Mesendoderm (in vitro differentiated cells): ENCODE measurements at regions not wholly inside any gene's neighbourhood (a gene's known extent, or its start where the extent isn't known, plus 50 kb on each side); places are given as distances from the start of the nearest gene placed in this dataset.
"Not testable (repeated sequence)": the region's sequence is repeated elsewhere in the genome, so short reads cannot be mapped to it uniquely, and the experiment has no call there.

Source experiments
- DNase-seq: peaks from one replicate; pipeline ENCODE4 v3.0.0; 2013
- H2AK5ac ChIP-seq: 2 replicates; pipeline ENCODE4 v1.6.1; 2013; ENCODE audit warnings: low read length, inconsistent platforms
- H2BK120ac ChIP-seq: 2 replicates; pipeline ENCODE4 v1.6.1; 2013; ENCODE audit warnings: low read depth, mild to moderate bottlenecking, low read length, moderate library complexity, mixed read lengths
- H2BK15ac ChIP-seq: replicated peaks from 2 replicates; pipeline ENCODE4 v1.6.1; 2013; ENCODE audit warnings: low read depth, mild to moderate bottlenecking, moderate library complexity
- H2BK5ac ChIP-seq: 2 replicates; pipeline ENCODE4 v1.6.1; 2013; ENCODE audit warnings: low read length, inconsistent platforms
- H3K18ac ChIP-seq: 2 replicates; pipeline ENCODE4 v1.6.1; 2013; ENCODE audit warnings: mild to moderate bottlenecking, low read length, mixed read lengths
- H3K23ac ChIP-seq: one replicate; pipeline ENCODE4 v1.6.1; 2013; ENCODE audit warnings: low read length
- H3K27ac ChIP-seq: 2 replicates; pipeline ENCODE4 v1.5.1; 2013; ENCODE audit warnings: low read depth, mild to moderate bottlenecking, inconsistent platforms, low read length, moderate library complexity
- H3K27me3 ChIP-seq: 2 replicates; pipeline ENCODE4 v1.6.1; 2013; ENCODE audit warnings: low read length, control low read depth, mild to moderate bottlenecking, inconsistent platforms; ENCODE audit not compliant: insufficient read depth, poor library complexity
- H3K36me3 ChIP-seq: 2 replicates; pipeline ENCODE4 v1.6.1; 2013; ENCODE audit warnings: low read length, inconsistent platforms; ENCODE audit not compliant: control insufficient read depth, insufficient read depth
- H3K4ac ChIP-seq: one replicate; pipeline ENCODE4 v1.6.1; 2013; ENCODE audit warnings: low read depth, mild to moderate bottlenecking, low read length, moderate library complexity
- H3K4me1 ChIP-seq: 2 replicates; pipeline ENCODE4 v1.6.1; 2013; ENCODE audit warnings: low read depth, low read length, inconsistent platforms; ENCODE audit not compliant: control insufficient read depth
- H3K4me2 ChIP-seq: 2 replicates; pipeline ENCODE4 v1.6.1; 2013; ENCODE audit warnings: low read length
- H3K4me3 ChIP-seq: 2 replicates; pipeline ENCODE4 v1.5.1; 2013; ENCODE audit warnings: mild to moderate bottlenecking, low read length
- H3K56ac ChIP-seq: one replicate; pipeline ENCODE4 v1.6.1; 2013; ENCODE audit warnings: low read length
- H3K79me1 ChIP-seq: 2 replicates; pipeline ENCODE4 v1.6.1; 2013; ENCODE audit warnings: low read length, inconsistent platforms
- H3K79me2 ChIP-seq: 2 replicates; pipeline ENCODE4 v1.6.1; 2013; ENCODE audit warnings: mild to moderate bottlenecking, low read length; ENCODE audit not compliant: control insufficient read depth, insufficient read depth
- H3K9ac ChIP-seq: 2 replicates; pipeline ENCODE4 v1.6.1; 2013; ENCODE audit warnings: low read length, inconsistent platforms
- H4K5ac ChIP-seq: one replicate; pipeline ENCODE4 v1.6.1; 2013; ENCODE audit warnings: low read length
- H4K8ac ChIP-seq: one replicate; pipeline ENCODE4 v1.6.1; 2013; ENCODE audit warnings: low read depth, mild to moderate bottlenecking, control low read depth, low read length, moderate library complexity
- WGBS: extraction: QIAGEN DNeasy Blood & Tissue Kit; methylation state at CpG from one replicate; pipeline ENCODE4 v1.1.7; 2013; ENCODE audit warnings: low lambda C conversion rate, missing lambda C conversion rate; ENCODE audit not compliant: insufficient coverage; ENCODE audit errors: extremely low coverage; 5-methylcytosine and 5-hydroxymethylcytosine counted together

- Histone ChIP-seq H2BK5ac (no peak overlapping the region), H3K18ac (no peak overlapping the region), H2BK120ac (no peak overlapping the region), H2AK5ac (no peak overlapping the region), H3K79me1 (no peaks in the 10 kb centered on the region), H3K4ac (peak overlapping the region; percentile 55), H3K4me1 (peaks cover 3% of the 10 kb centered on the region), H3K4me3 (no peak overlapping the region), H3K23ac (no peak overlapping the region), H3K56ac (no peak overlapping the region), H3K36me3 (no peaks in the 10 kb centered on the region), H3K27ac (peak overlapping the region; percentile 26), H3K9ac (no peak overlapping the region), H3K27me3 (no peaks in the 10 kb centered on the region), H3K4me2 (no peak overlapping the region), H3K79me2 (no peaks in the 10 kb centered on the region), H4K5ac (no peak overlapping the region), H2BK15ac (peak overlapping the region; percentile 96), H4K8ac (no peak overlapping the region)
- no CpG with 5 or more reads among the region's 2 CpGs for WGBS
- DNase-seq = peak; percentile 94
Measured at GRCh38 chr11:103609117-103610066, 427.0 kb upstream of the DDI1 start.

GRCh38 chr11:103610435-103610834, 426.0 kb upstream of the DDI1 start:
- no peak overlapping the region for H2AK5ac ChIP-seq
- no peak overlapping the region for H3K4ac ChIP-seq
- no peak overlapping the region for H3K23ac ChIP-seq
- H3K18ac ChIP-seq = no peak overlapping the region
- no peak overlapping the region for H3K9ac ChIP-seq
- H2BK15ac ChIP-seq = peak overlapping the region; percentile 5
- DNase-seq = no peak
- H2BK120ac ChIP-seq = no peak overlapping the region
- peaks cover 3% of the 10 kb centered on the region for H3K4me1 ChIP-seq
- H3K4me3 ChIP-seq = no peak overlapping the region
- no peaks in the 10 kb centered on the region for H3K79me1 ChIP-seq
- no peaks in the 10 kb centered on the region for H3K36me3 ChIP-seq
- H4K5ac ChIP-seq = no peak overlapping the region
- no peak overlapping the region for H4K8ac ChIP-seq
- H3K27ac ChIP-seq = no peak overlapping the region
- H3K56ac ChIP-seq = no peak overlapping the region
- no peak overlapping the region for H3K4me2 ChIP-seq
- no peak overlapping the region for H2BK5ac ChIP-seq
- no peaks in the 10 kb centered on the region for H3K79me2 ChIP-seq
- no peaks in the 10 kb centered on the region for H3K27me3 ChIP-seq

GRCh38 chr11:103611526-103612260, 424.7 kb upstream of the DDI1 start:
- not testable (repeated sequence) for DNase-seq

GRCh38 chr11:103612451-103612850, 424.0 kb upstream of the DDI1 start:
- not testable (repeated sequence) for H2BK5ac ChIP-seq, H2BK15ac ChIP-seq, H3K4me3 ChIP-seq, H3K9ac ChIP-seq, H3K79me1 ChIP-seq, H3K23ac ChIP-seq, H2AK5ac ChIP-seq, H3K27ac ChIP-seq, H3K36me3 ChIP-seq, H3K4me1 ChIP-seq, DNase-seq, H3K4ac ChIP-seq, H4K8ac ChIP-seq, H3K27me3 ChIP-seq, H3K4me2 ChIP-seq, H3K56ac ChIP-seq, H2BK120ac ChIP-seq, H4K5ac ChIP-seq, H3K18ac ChIP-seq, H3K79me2 ChIP-seq
- WGBS = no CpG with 5 or more reads among the region's 9 CpGs

More at GRCh38 chr11:103611526-103612260, 424.7 kb upstream of the DDI1 start:
- not testable (repeated sequence) for H3K23ac ChIP-seq, H3K9ac ChIP-seq, H2BK15ac ChIP-seq, H3K79me1 ChIP-seq, H3K4me1 ChIP-seq, H4K8ac ChIP-seq, H2AK5ac ChIP-seq, H3K79me2 ChIP-seq, H3K4me3 ChIP-seq, H3K56ac ChIP-seq, H2BK120ac ChIP-seq, H2BK5ac ChIP-seq, H3K4ac ChIP-seq, H3K18ac ChIP-seq, H4K5ac ChIP-seq, H3K27ac ChIP-seq, H3K36me3 ChIP-seq, H3K4me2 ChIP-seq, H3K27me3 ChIP-seq
- no CpG with 5 or more reads among the region's 7 CpGs for WGBS

- H3K56ac ChIP-seq, H3K4me3 ChIP-seq, H2BK120ac ChIP-seq, H3K18ac ChIP-seq, H4K5ac ChIP-seq, H3K23ac ChIP-seq, H4K8ac ChIP-seq, H3K27me3 ChIP-seq, H3K36me3 ChIP-seq, H2AK5ac ChIP-seq, H3K79me1 ChIP-seq, H3K27ac ChIP-seq, DNase-seq, H3K79me2 ChIP-seq, H2BK5ac ChIP-seq, H3K9ac ChIP-seq, H3K4ac ChIP-seq, H3K4me2 ChIP-seq, H2BK15ac ChIP-seq, H3K4me1 ChIP-seq: not testable (repeated sequence)
- WGBS = no CpG with 5 or more reads among the region's 2 CpGs
Measured at GRCh38 chr11:103616586-103616985, 419.9 kb upstream of the DDI1 start.
